AG20443 (cell line): ENCODE measurements at regions not wholly inside any gene's neighbourhood (a gene's known extent, or its start where the extent isn't known, plus 50 kb on each side); places are given as distances from the start of the nearest gene placed in this dataset.

Source experiments
- DNase-seq: peaks from one replicate; pipeline ENCODE4 v3.0.0; 2012; ENCODE audit warnings: low spot score, mixed read lengths

- DNase-seq, result no peak
Measured at GRCh38 chr10:90413196-90413595, 444.6 kb downstream of the HTR7 start.

GRCh38 chr10:90414926-90415325, 442.9 kb downstream of the HTR7 start:
- no peak for DNase-seq

GRCh38 chr10:90417029-90417428, 440.8 kb downstream of the HTR7 start:
- DNase-seq, result no peak

- no peak for DNase-seq
Measured at GRCh38 chr10:90417476-90418210, 440.2 kb downstream of the HTR7 start.

- no peak for DNase-seq
Measured at GRCh38 chr10:90418869-90419652, 438.8 kb downstream of the HTR7 start.

GRCh38 chr10:90420637-90421318, 437.1 kb downstream of the HTR7 start:
- no peak for DNase-seq

- no peak for DNase-seq
Measured at GRCh38 chr10:90421874-90422273, 436.0 kb downstream of the HTR7 start.

GRCh38 chr10:90424730-90425129, 433.1 kb downstream of the HTR7 start:
- DNase-seq, result no peak

GRCh38 chr10:90430186-90430585, 427.7 kb downstream of the HTR7 start:
- DNase-seq, result no peak

- DNase-seq, result no peak
Measured at GRCh38 chr10:90432866-90433265, 425.0 kb downstream of the HTR7 start.

GRCh38 chr10:90435296-90435695, 422.5 kb downstream of the HTR7 start:
- DNase-seq, result no peak

GRCh38 chr10:90437452-90437851, 420.4 kb downstream of the HTR7 start:
- DNase-seq, result no peak

GRCh38 chr10:90440870-90441269, 417.0 kb downstream of the HTR7 start:
- DNase-seq, result no peak

GRCh38 chr10:90443342-90443741, 414.5 kb downstream of the HTR7 start:
- DNase-seq, result no peak

GRCh38 chr10:90447831-90448230, 410.0 kb downstream of the HTR7 start:
- DNase-seq, result no peak

GRCh38 chr10:90450797-90451196, 407.0 kb downstream of the HTR7 start:
- no peak for DNase-seq

- DNase-seq, result no peak
Measured at GRCh38 chr10:90451283-90451682, 406.6 kb downstream of the HTR7 start.

- DNase-seq, result no peak
Measured at GRCh38 chr10:90458054-90458453, 399.8 kb downstream of the HTR7 start.

GRCh38 chr10:90458571-90458970, 399.3 kb downstream of the HTR7 start:
- DNase-seq, result no peak

- DNase-seq, result no peak
Measured at GRCh38 chr10:90461437-90462155, 396.2 kb downstream of the HTR7 start.

- no peak for DNase-seq
Measured at GRCh38 chr10:90462749-90463470, 394.9 kb downstream of the HTR7 start.

GRCh38 chr10:90464329-90464728, 393.5 kb downstream of the HTR7 start:
- DNase-seq, result no peak
